ENCODE measurements at regions not wholly inside any gene's neighbourhood (a gene's known extent, or its start where the extent isn't known, plus 50 kb on each side); places are given as distances from the start of the nearest gene placed in this dataset.
"Not testable (repeated sequence)": the region's sequence is repeated elsewhere in the genome, so short reads cannot be mapped to it uniquely, and the experiment has no call there.

DNA sequence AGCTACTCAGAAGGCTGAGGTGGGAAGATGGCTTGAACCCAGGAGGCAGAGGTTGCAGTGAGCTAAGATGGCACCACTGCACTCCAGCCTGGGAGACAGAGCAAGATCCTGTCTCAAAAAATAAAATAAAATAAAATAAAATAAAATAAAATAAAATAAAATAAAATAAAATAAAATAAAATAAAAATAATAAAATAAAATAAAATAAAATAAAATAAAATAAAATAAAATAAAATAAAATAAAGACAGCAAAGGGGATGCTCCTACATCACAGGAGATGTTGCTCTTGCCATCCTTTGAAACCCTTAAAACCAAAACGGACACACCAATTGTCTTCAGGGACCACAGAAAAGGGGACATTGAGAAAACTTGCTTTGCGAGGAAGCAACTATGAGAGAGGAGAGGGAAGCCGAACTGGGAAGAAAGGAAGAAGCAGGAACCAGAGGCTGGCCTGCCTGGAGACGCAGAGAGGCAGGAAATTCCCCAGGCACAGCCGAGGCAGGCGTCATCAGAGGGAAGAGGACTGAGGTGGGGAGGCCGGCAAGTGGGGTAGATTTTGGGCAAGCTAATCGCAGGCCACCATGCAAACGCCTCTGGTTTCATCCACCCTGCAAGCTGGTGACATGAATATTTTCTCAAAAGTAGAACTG lies 66.7 kb upstream of the USP9X start:
- H3K27me3 Mint-ChIP-seq, ATAC-seq, H3K4me3 Mint-ChIP-seq, H3K27ac Mint-ChIP-seq, H3K9me3 Mint-ChIP-seq, DNase-seq, H3K4me1 Mint-ChIP-seq: not testable (repeated sequence)

DNA sequence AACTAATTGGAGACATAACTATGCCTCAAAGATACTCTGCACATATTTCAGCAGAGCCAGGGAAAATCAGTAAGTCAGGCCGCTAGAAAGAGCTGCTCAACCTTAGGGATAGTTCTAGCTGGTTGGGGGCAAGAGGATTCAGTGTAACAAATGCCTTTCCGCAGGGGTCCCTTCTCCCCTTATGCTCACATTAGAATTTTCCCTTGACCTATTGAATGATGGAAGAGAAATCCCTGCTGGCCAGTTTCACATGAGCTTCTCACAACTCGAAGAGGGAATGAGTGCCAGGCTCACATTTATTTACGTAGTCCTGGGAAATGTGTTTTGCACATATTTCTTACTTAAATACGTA lies 66.2 kb upstream of the USP9X start:
- no peak overlapping the region for H3K27ac Mint-ChIP-seq
- H3K9me3 Mint-ChIP-seq = no peaks in the 10 kb centered on the region
- DNase-seq = no peak
- ATAC-seq = no peak
- no peak overlapping the region for H3K4me3 Mint-ChIP-seq
- H3K4me1 Mint-ChIP-seq = peaks cover 9% of the 10 kb centered on the region
- H3K27me3 Mint-ChIP-seq = no peaks in the 10 kb centered on the region

DNA sequence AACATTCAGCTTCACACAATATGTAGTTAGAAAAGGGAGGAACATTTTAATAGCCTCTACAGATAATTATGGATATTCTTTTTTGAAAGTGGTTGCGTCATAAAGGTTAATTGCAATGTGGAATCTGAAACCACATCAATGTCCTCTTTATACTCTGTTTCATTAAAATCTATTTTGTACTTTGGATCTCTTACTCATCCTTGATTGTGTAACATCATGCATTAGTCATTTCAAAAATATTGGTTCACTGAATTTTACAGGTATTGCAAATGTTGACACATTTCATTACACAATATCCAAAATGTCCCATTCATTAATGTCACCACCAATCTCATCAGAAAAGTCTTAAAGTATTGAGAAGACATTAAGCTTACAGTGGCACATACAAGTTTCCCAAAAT lies 62.7 kb upstream of the USP9X start:
- Mint-ChIP-seq H3K9me3 (no peaks in the 10 kb centered on the region), H3K27ac (no peak overlapping the region), H3K4me3 (no peak overlapping the region), H3K4me1 (no peaks in the 10 kb centered on the region), H3K27me3 (no peaks in the 10 kb centered on the region)
- DNase-seq (no peak), ATAC-seq (peak; percentile 50)

DNA sequence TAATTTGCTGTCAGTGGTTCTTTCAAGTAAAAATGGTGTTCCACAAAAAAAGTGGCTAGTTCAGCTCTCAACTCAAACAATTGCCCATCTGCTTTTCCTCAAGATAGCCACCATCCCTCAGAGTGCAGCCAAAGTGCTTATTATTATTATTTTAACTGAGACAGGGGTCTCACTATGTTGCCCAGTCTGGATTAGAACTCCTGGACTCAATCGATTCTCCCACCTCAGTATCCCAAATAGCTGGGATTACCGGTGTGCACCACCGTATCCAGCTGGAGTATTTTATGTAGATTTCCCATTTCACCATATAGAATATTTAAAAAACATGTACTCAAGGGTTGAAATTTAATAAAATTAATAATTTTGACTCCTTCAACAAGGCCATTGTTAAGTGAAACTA lies 62.1 kb upstream of the USP9X start:
- Mint-ChIP-seq H3K4me3 (no peak overlapping the region), H3K4me1 (no peaks in the 10 kb centered on the region), H3K27ac (no peak overlapping the region), H3K27me3 (no peaks in the 10 kb centered on the region), H3K9me3 (no peaks in the 10 kb centered on the region)
- ATAC-seq = no peak
- DNase-seq = no peak

DNA sequence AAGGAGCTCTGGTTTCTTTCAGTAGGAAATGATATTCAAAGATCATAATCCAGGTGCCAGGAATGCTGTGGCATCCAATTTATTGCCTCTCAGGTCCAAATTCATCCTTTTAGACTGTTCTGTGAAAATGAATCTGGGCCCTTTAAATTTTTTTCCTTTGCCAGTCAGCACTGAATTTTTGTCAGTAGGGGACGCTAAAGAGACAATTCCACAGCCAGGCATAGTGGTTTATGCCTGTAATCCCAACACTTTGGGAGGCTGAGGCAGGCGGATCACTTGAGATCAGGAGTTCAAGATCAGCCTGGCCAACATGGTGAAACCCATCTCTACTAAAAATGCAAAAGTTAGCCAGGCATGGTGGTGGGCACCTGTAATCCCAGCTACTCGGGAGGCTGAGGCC lies 60.9 kb upstream of the USP9X start:
- H3K27ac Mint-ChIP-seq, DNase-seq: not testable (repeated sequence)

DNA sequence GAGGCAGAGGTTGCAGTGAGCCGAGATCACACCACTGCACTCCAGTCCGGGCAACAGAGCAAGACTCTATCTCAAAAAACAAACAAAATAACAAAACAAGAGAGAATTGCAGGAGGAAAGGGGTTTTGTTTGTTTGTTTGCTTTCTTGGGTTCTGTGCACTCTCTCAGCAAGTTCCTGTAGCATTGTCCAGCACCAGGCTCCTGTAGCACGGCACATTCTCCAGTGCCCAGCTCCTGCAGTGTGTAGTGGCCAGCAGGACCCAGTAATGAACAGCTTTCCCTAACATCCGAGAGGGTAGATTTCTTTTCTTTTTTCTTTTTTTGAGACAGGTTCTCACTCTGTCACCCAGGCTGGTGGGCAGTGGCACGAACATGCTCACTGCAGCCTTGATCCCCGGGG lies 60.5 kb upstream of the USP9X start:
- Mint-ChIP-seq H3K27me3 (no peaks in the 10 kb centered on the region), H3K27ac (no peak overlapping the region)

More for the DNA sequence above, 60.9 kb upstream of the USP9X start:
- not testable (repeated sequence) for H3K4me1 Mint-ChIP-seq, H3K9me3 Mint-ChIP-seq, ATAC-seq, H3K27me3 Mint-ChIP-seq, H3K4me3 Mint-ChIP-seq

DNA sequence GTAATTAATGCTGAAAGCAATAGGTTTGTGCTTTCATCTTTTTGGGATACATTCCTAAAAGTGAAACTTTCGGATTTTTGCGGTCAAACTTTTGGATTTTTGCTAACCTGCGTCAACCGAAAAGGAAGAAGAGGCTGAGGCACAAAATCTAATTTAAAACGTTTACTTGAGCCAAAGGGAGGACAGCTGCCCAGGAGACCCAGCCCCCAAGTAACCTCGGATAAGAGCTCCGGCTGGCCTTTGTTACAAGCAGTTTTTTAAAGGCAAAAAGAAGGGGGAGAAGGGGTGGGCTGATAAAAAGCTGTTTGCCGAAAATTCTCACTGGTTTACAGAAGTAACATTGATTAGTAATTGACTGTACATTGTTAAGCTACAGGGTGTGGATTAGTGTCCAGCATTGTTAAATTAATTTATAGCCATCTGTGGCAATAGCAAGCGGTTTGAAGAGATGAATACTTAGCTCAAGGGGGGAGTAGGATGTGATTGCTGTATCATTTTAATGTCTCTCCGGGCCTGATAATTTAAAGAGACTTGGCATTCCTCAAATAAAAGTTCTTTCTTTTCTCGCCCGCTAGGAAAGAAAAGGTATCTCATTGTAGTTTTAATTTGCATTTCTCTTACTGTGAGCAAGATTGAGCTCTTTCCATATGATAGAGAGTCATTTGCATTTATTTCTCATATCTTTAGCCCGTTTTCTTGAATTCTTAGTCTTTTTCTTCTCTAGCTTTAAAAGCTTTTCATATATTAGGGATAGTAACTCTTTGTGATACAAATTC lies 59.1 kb upstream of the USP9X start:
- DNase-seq = no peak
- no peak for ATAC-seq
- H3K9me3 Mint-ChIP-seq = no peaks in the 10 kb centered on the region
- H3K4me3 Mint-ChIP-seq = no peak overlapping the region
- no peak overlapping the region for H3K27ac Mint-ChIP-seq
- H3K4me1 Mint-ChIP-seq = no peaks in the 10 kb centered on the region
- no peaks in the 10 kb centered on the region for H3K27me3 Mint-ChIP-seq

More for the DNA sequence above, 60.5 kb upstream of the USP9X start:
- ATAC-seq (no peak), DNase-seq (no peak)
- Mint-ChIP-seq H3K9me3 (no peaks in the 10 kb centered on the region), H3K4me1 (no peaks in the 10 kb centered on the region), H3K4me3 (no peak overlapping the region)

DNA sequence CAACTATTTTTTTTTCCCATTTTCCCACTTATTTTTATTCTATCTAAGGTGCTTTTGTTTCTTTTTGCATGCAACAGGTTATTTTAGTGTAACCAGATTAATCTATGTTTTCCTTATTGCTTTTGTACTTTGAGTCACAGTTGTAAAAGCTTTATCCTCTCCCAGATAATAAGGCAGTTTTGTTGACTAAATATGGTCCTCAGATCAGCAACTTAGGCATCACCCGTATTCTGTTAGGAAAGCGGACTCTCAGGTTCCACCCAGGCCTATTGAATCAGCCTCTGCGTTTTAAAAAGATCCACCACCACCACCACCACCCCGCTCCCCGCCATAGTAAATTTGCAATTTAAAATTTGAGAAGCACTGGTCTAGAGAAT lies 58.6 kb upstream of the USP9X start:
- DNase-seq = no peak
- Mint-ChIP-seq H3K27me3 (no peaks in the 10 kb centered on the region), H3K9me3 (no peaks in the 10 kb centered on the region), H3K4me3 (no peak overlapping the region), H3K27ac (no peak overlapping the region), H3K4me1 (no peaks in the 10 kb centered on the region)
- ATAC-seq = no peak

DNA sequence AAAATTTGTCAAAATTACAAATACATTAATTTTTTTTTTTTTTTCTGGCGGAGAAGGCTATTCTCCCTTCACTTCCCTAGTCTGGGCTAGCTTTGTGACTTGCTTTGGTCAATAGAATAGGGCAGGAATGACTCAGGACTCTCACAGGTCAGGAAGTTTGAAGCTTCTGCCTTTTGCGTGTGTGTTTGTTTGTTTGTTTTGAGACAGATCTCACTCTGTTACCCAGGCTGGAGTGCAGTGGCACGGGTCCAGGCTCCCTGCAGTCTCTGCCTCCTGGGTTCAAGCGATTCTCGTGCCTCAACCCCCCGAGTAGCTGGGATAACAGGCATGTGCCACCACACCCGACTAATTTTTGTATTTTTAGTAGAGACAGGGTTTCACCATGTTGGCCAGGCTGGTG lies 55.9 kb upstream of the USP9X start:
- Mint-ChIP-seq H3K9me3 (no peaks in the 10 kb centered on the region), H3K27me3 (no peaks in the 10 kb centered on the region), H3K4me3 (no peak overlapping the region), H3K4me1 (no peaks in the 10 kb centered on the region), H3K27ac (no peak overlapping the region)
- DNase-seq (no peak), ATAC-seq (no peak)

DNA sequence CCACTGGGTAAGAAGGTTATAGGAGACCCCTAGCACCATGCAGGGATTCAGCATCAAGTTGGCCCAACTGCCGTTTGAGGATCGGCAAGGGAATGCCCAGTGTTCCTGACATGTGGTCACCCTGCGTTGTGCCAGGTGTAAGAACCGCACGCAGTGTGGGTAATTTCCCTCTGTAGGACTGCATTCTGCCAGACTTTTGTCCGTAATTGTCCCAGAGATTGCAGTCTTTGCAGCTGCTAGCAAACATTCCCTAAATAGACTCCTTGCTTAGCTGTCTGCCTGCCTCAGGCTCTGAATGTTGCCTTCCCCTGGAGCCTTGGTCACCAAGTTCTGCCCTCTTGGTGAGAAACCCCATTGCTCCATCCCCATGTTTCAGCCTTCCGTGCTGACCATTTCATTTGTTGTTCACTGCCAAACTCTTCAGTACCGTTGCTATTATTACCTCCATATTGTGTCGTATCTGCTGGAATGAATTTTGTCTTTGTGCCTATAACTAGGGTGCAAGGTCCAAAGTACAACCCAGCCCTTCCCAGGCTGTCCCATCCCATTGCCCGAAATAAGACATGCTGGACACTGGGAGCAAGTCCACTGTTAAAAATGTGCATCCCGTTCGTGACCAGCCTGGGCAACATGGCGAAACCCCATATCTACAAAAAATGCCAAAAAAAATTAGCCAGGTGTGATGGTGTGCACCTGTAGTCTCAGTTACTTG lies 53.8 kb upstream of the USP9X start:
- no peaks in the 10 kb centered on the region for H3K27me3 Mint-ChIP-seq

DNA sequence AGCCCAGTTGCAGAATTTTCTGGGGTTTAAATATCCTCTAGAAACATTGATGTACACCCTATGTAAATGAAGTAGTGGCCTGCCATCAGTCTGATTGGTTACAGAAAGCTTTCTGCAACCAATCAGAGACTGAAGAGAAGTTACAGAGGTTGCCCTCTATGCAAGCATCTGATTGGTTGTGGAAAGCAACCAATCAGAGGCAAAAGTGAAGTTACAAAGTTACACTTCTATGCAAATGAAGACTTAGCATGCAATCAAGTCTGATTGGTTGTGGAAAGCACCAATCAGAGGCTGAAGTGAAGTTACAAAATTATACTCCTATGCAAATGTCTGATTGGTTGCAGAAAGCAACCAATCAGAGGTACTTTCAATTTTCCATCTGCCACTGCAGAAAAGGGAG lies 51.9 kb upstream of the USP9X start:
- DNase-seq (no peak), ATAC-seq (no peak)
- Mint-ChIP-seq H3K27me3 (no peaks in the 10 kb centered on the region), H3K4me3 (no peak overlapping the region), H3K4me1 (no peaks in the 10 kb centered on the region), H3K9me3 (no peaks in the 10 kb centered on the region), H3K27ac (no peak overlapping the region)

More for the DNA sequence above, 53.8 kb upstream of the USP9X start:
- H3K27ac Mint-ChIP-seq = no peak overlapping the region
- H3K9me3 Mint-ChIP-seq = no peaks in the 10 kb centered on the region
- no peak for DNase-seq
- H3K4me1 Mint-ChIP-seq = no peaks in the 10 kb centered on the region
- no peak overlapping the region for H3K4me3 Mint-ChIP-seq
- ATAC-seq = no peak

DNA sequence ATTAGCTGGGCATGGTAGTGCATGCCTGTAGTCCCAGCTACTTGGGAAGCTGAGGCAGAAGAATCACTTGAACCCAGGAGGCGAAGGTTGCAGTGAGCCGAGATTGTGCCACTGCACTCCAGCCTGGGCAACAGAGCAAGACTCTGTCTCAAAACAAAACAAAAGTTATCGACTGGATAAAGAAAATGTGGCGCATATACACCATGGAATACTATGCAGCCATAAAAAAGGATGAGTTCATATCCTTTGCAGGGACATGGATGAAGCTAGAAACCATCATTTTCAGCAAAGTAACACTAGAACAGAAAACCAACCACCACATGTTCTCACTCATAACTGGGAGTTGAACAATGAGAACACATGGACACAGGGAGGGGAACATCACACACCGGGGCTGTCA lies 50.3 kb upstream of the USP9X start:
- H3K4me3 Mint-ChIP-seq, ATAC-seq, H3K9me3 Mint-ChIP-seq, DNase-seq, H3K27ac Mint-ChIP-seq, H3K4me1 Mint-ChIP-seq, H3K27me3 Mint-ChIP-seq: not testable (repeated sequence)

Data from stimulated activated naive CD8-positive, alpha-beta T cell treated with anti-CD3 and anti-CD28 coated beads, Interleukin-15, amount 100 ng/mL, for 72 hours (primary cell).